BJ (cell line): ENCODE measurements at regions not wholly inside any gene's neighbourhood (a gene's known extent, or its start where the extent isn't known, plus 50 kb on each side); places are given as distances from the start of the nearest gene placed in this dataset.

Source experiments
- CTCF ChIA-PET: fragments of 350-600 bp; formaldehyde crosslinking; extraction: SDS; loops from one replicate; lab custom pipeline; 2021; ENCODE audit warnings: antibody characterized with exemption, inconsistent platforms; lab: Yijun Ruan, JAX
- POLR2A ChIA-PET: fragments of 300-600 bp; sonication (Branson Sonifier 250); formaldehyde crosslinking; extraction: SDS; loops from one replicate; lab custom pipeline; 2021; ENCODE audit warnings: antibody characterized with exemption; lab: Charles Lee
- DNase-seq: peaks from one replicate; pipeline ENCODE4 v3.0.0-alpha.2; 2011; ENCODE audit warnings: low read depth
- H3K27me3 ChIP-seq: 2 replicates; pipeline ENCODE4 v1.6.0; 2011; ENCODE audit warnings: low read length; ENCODE audit not compliant: control insufficient read depth, insufficient read depth
- H3K36me3 ChIP-seq: 2 replicates; pipeline ENCODE4 v1.5.1; 2011; ENCODE audit warnings: low read length; ENCODE audit not compliant: control insufficient read depth, insufficient read depth
- H3K4me3 ChIP-seq: 2 replicates; pipeline ENCODE4 v1.5.1; 2011; ENCODE audit warnings: low read depth, mild to moderate bottlenecking, control low read depth, low read length
- CTCF ChIP-seq: IDR thresholded peaks from 2 replicates; pipeline ENCODE4 v1.5.1; 2011; ENCODE audit warnings: low read depth, mild to moderate bottlenecking, control low read depth, inconsistent platforms, low read length, moderate library complexity; ENCODE audit not compliant: insufficient read depth

DNA sequence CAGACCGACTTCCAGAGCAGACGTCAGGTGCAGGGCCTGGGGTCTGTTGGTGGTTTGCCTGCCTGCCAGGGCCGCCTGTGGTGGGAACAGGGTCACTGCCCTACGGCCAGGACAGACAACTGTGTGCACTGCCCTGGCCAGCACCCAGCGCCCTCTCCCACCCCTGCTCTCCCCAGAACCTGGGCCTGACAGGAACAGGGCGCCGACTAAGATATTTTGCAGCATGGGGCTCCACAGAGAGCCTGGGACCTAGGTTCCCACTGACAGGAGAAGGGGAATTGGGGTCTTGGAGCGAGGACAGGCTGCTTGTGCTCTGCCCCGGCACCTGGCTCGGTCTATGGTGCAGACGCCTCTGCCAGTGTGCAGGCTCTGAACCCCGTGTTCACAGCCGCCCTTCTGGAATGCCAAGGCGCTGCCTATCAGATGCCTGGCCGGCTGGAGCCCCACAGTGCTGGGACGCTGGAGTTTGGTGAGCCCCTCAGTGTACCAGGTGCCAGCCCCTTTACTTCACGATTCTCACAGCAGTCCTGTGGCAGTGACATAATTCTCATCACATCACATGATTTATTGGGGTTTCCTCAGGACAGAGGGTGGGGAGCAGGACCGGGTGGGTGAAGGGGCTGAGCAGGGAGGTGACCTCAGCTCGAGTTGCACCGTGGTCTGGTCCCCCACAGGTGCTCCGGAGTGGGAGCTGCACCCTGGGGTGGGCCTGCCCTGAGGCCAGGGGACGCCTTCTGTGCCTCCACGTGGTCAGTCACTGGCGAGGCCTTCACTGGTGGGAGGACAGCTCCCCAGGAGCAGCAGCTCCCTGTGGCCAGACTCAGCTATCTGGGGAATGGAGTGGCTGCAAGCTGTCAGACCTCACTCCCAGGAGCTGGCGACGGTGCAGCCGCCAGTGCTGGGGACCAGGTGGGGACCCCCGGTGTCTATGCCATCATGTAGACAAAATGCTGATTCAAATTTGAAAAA lies 113.8 kb upstream of the LRPAP1 start:
- ChIA-PET CTCF (no interaction called here), POLR2A (no interaction called here)
- Histone ChIP-seq H3K4me3 (no peak overlapping the region), H3K27me3 (no peaks in the 10 kb centered on the region; the same call in none of the 2 replicates), H3K36me3 (no peaks in the 10 kb centered on the region)
- no peak for DNase-seq
- TF ChIP-seq CTCF: no peak

DNA sequence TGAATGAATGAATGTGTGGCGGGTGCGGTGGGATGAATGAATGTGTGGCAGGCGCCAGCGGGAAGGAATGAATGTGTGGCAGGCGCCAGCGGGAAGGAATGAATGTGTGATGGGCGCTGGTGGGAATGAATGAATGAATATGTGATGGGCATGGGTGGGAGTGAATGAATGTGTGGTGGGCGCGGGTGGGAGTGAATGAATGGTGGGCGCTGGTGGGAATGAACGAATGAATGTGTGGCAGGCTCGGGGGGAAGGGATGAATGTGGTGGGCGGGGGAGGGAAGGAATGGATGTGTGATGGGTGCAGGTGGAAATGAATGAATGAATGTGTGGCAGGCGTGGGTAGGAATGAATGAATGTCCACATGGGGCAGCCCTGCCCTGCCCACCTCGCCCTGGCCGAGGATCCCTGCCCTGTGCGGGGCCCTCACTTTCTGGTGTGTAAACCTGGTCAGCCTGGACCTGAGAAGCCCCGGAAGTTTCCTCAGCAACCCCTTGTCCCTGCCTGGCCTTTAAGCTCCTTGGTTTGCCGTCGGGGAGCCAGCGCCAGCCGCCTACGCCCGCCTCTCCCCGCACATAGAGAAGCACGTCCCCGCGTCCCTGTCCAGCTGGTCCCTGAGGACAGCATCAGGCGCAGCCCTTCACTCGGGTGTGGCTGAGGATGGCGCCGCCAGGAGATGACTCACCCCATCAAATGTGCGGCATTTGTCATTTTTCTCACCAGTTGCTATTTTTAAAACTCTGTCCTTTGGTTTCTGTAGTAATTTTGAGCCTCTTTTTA lies 112.8 kb upstream of the LRPAP1 start:
- DNase-seq: peak; percentile 22
- ChIA-PET POLR2A (no interaction called here), CTCF (no interaction called here)
- Histone ChIP-seq H3K27me3 (no peaks in the 10 kb centered on the region; the same call in none of the 2 replicates), H3K36me3 (no peaks in the 10 kb centered on the region), H3K4me3 (no peak overlapping the region)
- TF ChIP-seq CTCF: no peak

DNA sequence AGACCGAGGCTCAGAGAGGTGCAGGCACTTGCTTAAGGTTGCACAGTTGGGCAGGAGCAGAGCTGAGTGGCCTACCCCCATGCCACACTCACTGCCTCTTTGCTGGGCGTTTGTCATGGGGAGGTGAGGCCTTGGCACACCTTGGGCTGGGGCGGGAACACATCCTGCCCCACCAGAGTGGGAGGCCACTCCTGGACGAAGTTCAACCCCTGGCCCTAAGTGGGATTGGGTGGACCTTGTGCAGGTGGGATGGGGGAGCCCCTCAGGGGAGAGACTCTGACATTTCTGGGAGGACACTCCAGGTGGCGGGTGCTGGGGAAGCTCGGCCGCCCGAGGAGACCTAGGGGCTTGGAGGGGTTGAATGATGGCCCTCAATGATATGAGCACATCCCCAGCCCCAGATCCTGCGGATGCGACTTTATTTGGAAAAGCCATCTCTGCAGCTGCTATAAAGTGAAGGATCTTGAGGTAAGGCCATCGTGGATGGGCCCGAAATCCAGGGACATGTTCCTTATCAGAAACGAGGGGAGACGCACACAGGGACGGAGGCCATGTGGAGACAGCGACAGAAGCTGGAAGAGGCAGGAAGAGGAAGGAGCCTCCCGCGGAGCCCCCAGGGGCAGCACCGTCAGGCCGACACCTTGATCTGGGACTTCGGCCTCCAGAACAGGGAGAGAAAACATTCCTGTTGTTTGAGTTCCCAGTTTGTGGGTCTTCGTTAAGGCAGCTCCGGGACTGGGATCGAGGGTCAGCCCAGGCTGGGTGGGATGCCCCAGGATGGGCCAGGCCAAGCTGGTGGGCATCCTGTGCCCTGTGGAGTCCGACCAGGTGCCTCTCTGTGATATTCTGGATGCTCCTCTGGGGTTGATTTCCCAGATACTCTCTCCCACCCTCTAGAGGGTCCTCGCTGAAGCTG lies 111.6 kb upstream of the LRPAP1 start:
- no peak for TF ChIP-seq CTCF
- POLR2A ChIA-PET: no interaction called here
- CTCF ChIA-PET: interaction anchor here (0.6 to 0.7 kb wide), 2 partner anchors 14 to 162 kb away, joined by 3 read pairs; no protein-coding TSS in a partner anchor
- no peaks in the 10 kb centered on the region; the same call in 1 of the 2 replicates for H3K27me3 ChIP-seq
- DNase-seq: no peak
- no peak overlapping the region for H3K4me3 ChIP-seq
- no peaks in the 10 kb centered on the region for H3K36me3 ChIP-seq

DNA sequence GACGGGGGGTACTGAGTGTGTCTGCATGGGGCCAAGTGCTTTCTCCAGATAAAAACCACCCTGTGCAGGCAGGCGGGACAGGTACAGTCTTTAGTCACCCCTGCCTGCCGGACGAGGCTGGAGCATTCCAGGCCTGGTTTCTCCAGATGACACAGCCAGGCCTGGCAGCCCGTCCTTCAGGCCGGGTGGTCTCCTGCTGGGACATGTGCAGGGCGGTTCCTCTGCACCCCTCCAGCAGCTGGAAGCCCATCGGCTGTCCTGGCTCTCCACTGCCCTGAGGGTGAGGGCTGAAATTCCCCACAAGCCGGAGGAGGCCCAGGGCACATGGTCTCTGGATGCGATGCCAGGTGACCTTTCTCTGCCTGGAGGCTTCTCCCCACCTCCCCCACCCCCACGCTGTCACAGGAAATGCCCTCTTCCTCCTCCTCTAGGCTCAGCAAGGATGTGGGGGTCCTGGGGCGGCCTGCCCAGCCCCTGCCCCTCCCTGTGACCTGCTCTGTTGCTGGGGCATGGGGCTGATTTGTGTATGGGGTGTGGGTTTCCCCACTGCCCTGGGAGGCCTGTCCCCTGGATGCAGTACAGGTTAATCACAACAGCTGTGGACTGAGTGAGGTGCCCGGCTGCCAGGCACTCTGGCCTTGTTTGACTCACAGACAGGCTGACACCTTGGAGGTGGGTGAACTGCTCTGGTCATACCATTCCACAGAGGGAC lies 110.7 kb upstream of the LRPAP1 start:
- no peak for TF ChIP-seq CTCF
- no peak overlapping the region for H3K4me3 ChIP-seq
- POLR2A ChIA-PET: no interaction called here
- no peak for DNase-seq
- H3K36me3 ChIP-seq: no peaks in the 10 kb centered on the region
- CTCF ChIA-PET: no interaction called here
- no peaks in the 10 kb centered on the region; the same call in 1 of the 2 replicates for H3K27me3 ChIP-seq
